CD14-positive monocyte (primary cell): ENCODE measurements at regions not wholly inside any gene's neighbourhood (a gene's known extent, or its start where the extent isn't known, plus 50 kb on each side); places are given as distances from the start of the nearest gene placed in this dataset.

ENCODE experiments used
- DNase-seq, 3 donors: peaks; one replicate each; pipeline ENCODE4 v3.0.0-alpha.2; 2011 to 2022
- H2AFZ ChIP-seq: 2 replicates; pipeline ENCODE4 v1.6.0; 2012; ENCODE audit warnings: mild to moderate bottlenecking, low read depth, low read length, inconsistent platforms; ENCODE audit not compliant: insufficient read depth, poor library complexity, severe bottlenecking
- H3K27ac ChIP-seq, 2 donors: 1 replicate in 1 of 2; 2 replicates in 1 of 2; pipeline ENCODE4 v1.5.1; 2012 to 2013; ENCODE audit warnings: low read length in 2 of 2, control low read depth in 1 of 2, inconsistent platforms in 1 of 2, low read depth in 1 of 2, mild to moderate bottlenecking in 1 of 2
- H3K27me3 ChIP-seq, 2 donors: one replicate each; pipeline versions ENCODE4 v1.6.0 to v1.6.1; 2011 to 2013; ENCODE audit warnings: low read length in 2 of 2; ENCODE audit not compliant: control insufficient read depth in 2 of 2, insufficient read depth in 2 of 2
- H3K36me3 ChIP-seq, 2 donors: replicated peaks in 1 of 2; 1 replicate in 1 of 2; 2 replicates in 1 of 2; pipeline versions ENCODE4 v1.5.1 to v1.6.1; 2012 to 2013; ENCODE audit warnings: low read length in 2 of 2, control low read depth in 1 of 2, inconsistent platforms in 1 of 2, mild to moderate bottlenecking in 1 of 2; ENCODE audit not compliant: insufficient read depth in 2 of 2, control insufficient read depth in 1 of 2
- H3K4me1 ChIP-seq, 2 donors: 1 replicate in 1 of 2; 2 replicates in 1 of 2; pipeline versions ENCODE4 v1.5.1 to v1.6.1; 2012 to 2013; ENCODE audit warnings: low read length in 2 of 2, control low read depth in 1 of 2, inconsistent platforms in 1 of 2, mild to moderate bottlenecking in 1 of 2, moderate library complexity in 1 of 2; ENCODE audit not compliant: insufficient read depth in 2 of 2, control insufficient read depth in 1 of 2
- H3K4me2 ChIP-seq: replicated peaks from 2 replicates; pipeline ENCODE3; 2012; ENCODE audit warnings: low read length, moderate library complexity, mild to moderate bottlenecking; ENCODE audit not compliant: poor library complexity, severe bottlenecking; ENCODE audit errors: extremely low read depth
- H3K4me3 ChIP-seq, 3 experiments: fragments of 200-600 bp in 1 of 3; sonication (generic) in 1 of 3; replicated peaks in 1 of 3; 1 replicate in 2 of 3; 2 replicates in 1 of 3; pipeline ENCODE4 v1.5.1; 2011 to 2013; ENCODE audit warnings: low read length in 3 of 3, mild to moderate bottlenecking in 3 of 3, control low read depth in 2 of 3, low read depth in 2 of 3, inconsistent platforms in 1 of 3, moderate library complexity in 1 of 3
- H3K79me2 ChIP-seq: 2 replicates; pipeline ENCODE4 v1.6.0; 2012; ENCODE audit warnings: mild to moderate bottlenecking, control low read depth, inconsistent platforms, low read length, moderate library complexity; ENCODE audit not compliant: insufficient read depth
- H3K9ac ChIP-seq: 2 replicates; pipeline ENCODE4 v1.6.0; 2017; ENCODE audit warnings: low read length, mild to moderate bottlenecking; ENCODE audit not compliant: insufficient read depth, poor library complexity, severe bottlenecking
- H3K9me3 ChIP-seq, 2 donors: replicated peaks in 1 of 2; 1 replicate in 1 of 2; 2 replicates in 1 of 2; pipeline versions ENCODE4 v1.5.1 to v1.6.1; 2012 to 2013; ENCODE audit warnings: low read length in 2 of 2, control low read depth in 1 of 2; ENCODE audit not compliant: control insufficient read depth in 1 of 2, insufficient read depth in 1 of 2
- H4K20me1 ChIP-seq: 2 replicates; pipeline ENCODE4 v1.6.0; 2012; ENCODE audit warnings: mild to moderate bottlenecking, low read length, control low read depth, moderate library complexity; ENCODE audit not compliant: insufficient read depth
- H3K27ac Mint-ChIP-seq, 7 donors: one replicate each; pipeline ENCODE4 v1.8.0; 2020; ENCODE audit warnings: mild to moderate bottlenecking in 7 of 7, mixed read lengths in 7 of 7, moderate library complexity in 6 of 7, inconsistent platforms in 2 of 7
- H3K27me3 Mint-ChIP-seq, 3 donors: one replicate each; pipeline ENCODE4 v1.8.0; 2021 to 2022; ENCODE audit warnings: low read depth in 3 of 3, mild to moderate bottlenecking in 3 of 3, mixed read lengths in 3 of 3, moderate library complexity in 3 of 3, inconsistent platforms in 1 of 3
- H3K36me3 Mint-ChIP-seq, 2 donors: one replicate each; pipeline ENCODE4 v1.8.0; 2020; ENCODE audit warnings: mixed read lengths in 2 of 2, inconsistent platforms in 1 of 2, mild to moderate bottlenecking in 1 of 2
- H3K4me1 Mint-ChIP-seq: one replicate; pipeline ENCODE4 v1.8.0; 2020; ENCODE audit warnings: mild to moderate bottlenecking, mixed read lengths
- H3K4me3 Mint-ChIP-seq, 2 donors: one replicate each; pipeline ENCODE4 v1.8.0; 2020; ENCODE audit warnings: mild to moderate bottlenecking in 2 of 2, mixed read lengths in 2 of 2, moderate library complexity in 1 of 2
- H3K9me3 Mint-ChIP-seq, 7 donors: one replicate each; pipeline ENCODE4 v1.8.0; 2020 to 2022; ENCODE audit warnings: mixed read lengths in 7 of 7, mild to moderate bottlenecking in 6 of 7, moderate library complexity in 6 of 7, inconsistent platforms in 2 of 7
- WGBS: methylation state at CpG from one replicate; pipeline ENCODE4 v1.1.5; 2013; ENCODE audit warnings: missing lambda C conversion rate; ENCODE audit not compliant: insufficient coverage; 5-methylcytosine and 5-hydroxymethylcytosine counted together
- intact Hi-C, 2 donors: fragments of 100-400 bp; cut with micrococcal nuclease; formaldehyde crosslinking; loops; one replicate each; pipeline versions ENCODE4 v1.15.0 to v1.15.1; 2023
- TF ChIP-seq, protein P1 (sequence below): fragments of 200-600 bp; IDR thresholded peaks from one replicate; pipeline ENCODE4 v1.8.0; 2022; ENCODE audit warnings: antibody characterized with exemption, mild to moderate bottlenecking

DNA sequence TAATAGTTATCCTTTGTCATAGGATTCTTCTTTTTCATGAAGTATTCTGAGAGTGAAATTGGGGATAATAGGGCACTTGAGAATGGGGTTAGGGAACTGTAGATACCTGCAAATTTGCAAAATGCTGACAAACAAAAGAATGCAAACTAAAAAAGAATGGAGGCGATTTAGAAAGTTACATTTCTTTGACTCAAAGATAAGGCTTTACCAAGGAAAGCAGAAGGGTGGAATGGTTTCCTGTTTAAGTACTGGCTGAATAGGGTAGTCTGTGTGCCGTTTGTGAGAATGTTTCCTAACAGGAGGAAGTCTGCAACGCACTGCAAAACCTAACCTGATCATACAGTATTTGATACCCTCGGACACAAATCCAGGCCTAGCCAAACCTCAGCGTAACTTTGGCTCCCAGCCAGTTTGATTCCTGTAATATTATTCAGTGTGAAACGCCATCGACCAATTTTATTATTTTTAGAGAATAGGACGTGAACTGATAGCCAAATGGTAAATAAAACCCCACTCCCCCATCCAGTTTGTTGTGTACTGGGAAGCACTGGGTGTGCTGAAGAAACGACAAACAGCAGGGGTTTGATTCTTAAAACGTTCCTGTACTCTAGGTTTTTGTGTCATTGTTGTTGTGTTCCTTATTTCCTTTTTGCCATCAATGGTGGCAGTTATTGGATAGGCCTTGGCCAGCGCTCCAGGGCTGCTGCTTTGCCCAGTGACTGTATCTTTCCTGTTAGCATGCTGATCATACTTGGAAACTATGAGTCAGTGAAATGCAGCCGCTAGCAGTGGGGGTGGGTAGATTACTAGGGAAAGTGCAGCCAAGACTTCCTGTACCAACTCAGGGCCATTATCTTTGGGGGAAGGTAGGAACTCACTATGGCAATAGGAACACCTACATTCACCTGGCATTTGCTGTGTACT, 148.0 kb upstream of the TBL1XR1 start:
- H3K4me1 ChIP-seq, result peaks cover 24 to 29% of the 10 kb centered on the region in 2 donors
- no peaks in the 10 kb centered on the region for H4K20me1 ChIP-seq
- peak overlapping the region; percentile 23 to 80 for H3K27ac ChIP-seq
- no peaks in the 10 kb centered on the region for H3K36me3 Mint-ChIP-seq
- H3K4me2 ChIP-seq, result peak overlapping the region; percentile 43
- TF ChIP-seq, protein P1, sequence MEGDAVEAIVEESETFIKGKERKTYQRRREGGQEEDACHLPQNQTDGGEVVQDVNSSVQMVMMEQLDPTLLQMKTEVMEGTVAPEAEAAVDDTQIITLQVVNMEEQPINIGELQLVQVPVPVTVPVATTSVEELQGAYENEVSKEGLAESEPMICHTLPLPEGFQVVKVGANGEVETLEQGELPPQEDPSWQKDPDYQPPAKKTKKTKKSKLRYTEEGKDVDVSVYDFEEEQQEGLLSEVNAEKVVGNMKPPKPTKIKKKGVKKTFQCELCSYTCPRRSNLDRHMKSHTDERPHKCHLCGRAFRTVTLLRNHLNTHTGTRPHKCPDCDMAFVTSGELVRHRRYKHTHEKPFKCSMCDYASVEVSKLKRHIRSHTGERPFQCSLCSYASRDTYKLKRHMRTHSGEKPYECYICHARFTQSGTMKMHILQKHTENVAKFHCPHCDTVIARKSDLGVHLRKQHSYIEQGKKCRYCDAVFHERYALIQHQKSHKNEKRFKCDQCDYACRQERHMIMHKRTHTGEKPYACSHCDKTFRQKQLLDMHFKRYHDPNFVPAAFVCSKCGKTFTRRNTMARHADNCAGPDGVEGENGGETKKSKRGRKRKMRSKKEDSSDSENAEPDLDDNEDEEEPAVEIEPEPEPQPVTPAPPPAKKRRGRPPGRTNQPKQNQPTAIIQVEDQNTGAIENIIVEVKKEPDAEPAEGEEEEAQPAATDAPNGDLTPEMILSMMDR, result no peak
- WGBS, result 0% methylated on average over 1 of the region's 12 CpGs
- H3K4me3 Mint-ChIP-seq, result peak overlapping the region in 1 of 2 donors; percentile 58
- intact Hi-C loops, result loop anchor here in 1 of 2 donors (2.0 kb wide), 1 partner anchor 13 kb away; no protein-coding TSS in a partner anchor
- no peaks in the 10 kb centered on the region for H3K9me3 ChIP-seq
- H3K79me2 ChIP-seq, result no peaks in the 10 kb centered on the region
- H3K27ac Mint-ChIP-seq, result peak overlapping the region; percentile 86 to 95 (median 92)
- no peaks in the 10 kb centered on the region for H3K36me3 ChIP-seq
- peak; percentile 79 to 92 (median 86) for DNase-seq
- peaks cover 0 to 2% (median 0%) of the 10 kb centered on the region in 3 donors for H3K27me3 Mint-ChIP-seq
- H3K4me3 ChIP-seq, result peak overlapping the region in 1 of 3 experiments; percentile 25
- no peak overlapping the region for H2AFZ ChIP-seq
- H3K27me3 ChIP-seq, result no peaks in the 10 kb centered on the region
- H3K4me1 Mint-ChIP-seq, result peaks cover 40% of the 10 kb centered on the region
- H3K9me3 Mint-ChIP-seq, result peaks cover 0 to 2% (median 0%) of the 10 kb centered on the region in 7 donors
- H3K9ac ChIP-seq, result no peak overlapping the region

DNA sequence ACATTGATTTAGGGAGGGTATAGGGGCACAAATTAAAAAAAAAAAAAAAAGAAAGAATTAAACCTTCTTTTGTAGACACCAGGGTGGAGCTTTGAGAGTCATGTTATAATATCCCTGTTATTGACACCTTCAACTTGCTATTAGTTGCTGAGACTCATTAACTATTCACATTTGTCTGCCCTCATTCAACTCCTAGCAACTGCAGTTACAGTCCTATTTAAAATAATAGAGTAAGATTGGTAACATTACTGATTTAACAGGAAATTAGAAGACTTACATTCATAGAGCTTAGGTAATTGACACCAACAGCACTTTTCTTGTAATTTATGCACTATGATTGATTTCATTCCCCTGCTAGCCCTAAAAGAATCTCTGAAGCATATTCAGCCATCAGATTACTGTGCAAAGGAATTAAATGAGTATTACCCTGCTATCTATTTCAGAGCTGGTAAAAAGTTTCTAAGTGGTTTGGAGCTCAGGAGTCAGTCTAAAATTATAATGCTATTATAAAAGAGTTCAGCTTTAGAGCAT, 148.8 kb upstream of the TBL1XR1 start:
- TF ChIP-seq, protein P1, result no peak
- peaks cover 0 to 2% (median 0%) of the 10 kb centered on the region in 3 donors for H3K27me3 Mint-ChIP-seq

More for the DNA sequence above, 148.8 kb upstream of the TBL1XR1 start:
- Mint-ChIP-seq H3K36me3 (no peaks in the 10 kb centered on the region), H3K4me1 (peaks cover 40% of the 10 kb centered on the region), H3K9me3 (peaks cover 0 to 2% (median 0%) of the 10 kb centered on the region in 7 donors), H3K27ac (peak overlapping the region; percentile 86 to 95 (median 92)), H3K4me3 (no peak overlapping the region)
- H3K9ac ChIP-seq, result no peak overlapping the region
- no peaks in the 10 kb centered on the region for H3K79me2 ChIP-seq
- H3K36me3 ChIP-seq, result no peaks in the 10 kb centered on the region
- H3K27ac ChIP-seq, result peak overlapping the region in 1 of 2 donors; percentile 80
- no peaks in the 10 kb centered on the region for H3K9me3 ChIP-seq
- no peaks in the 10 kb centered on the region for H3K27me3 ChIP-seq
- H3K4me2 ChIP-seq, result no peak overlapping the region
- DNase-seq, result no peak
- intact Hi-C loops, result loop anchor here in 1 of 2 donors (2.0 kb wide), 1 partner anchor 13 kb away; no protein-coding TSS in a partner anchor
- H3K4me1 ChIP-seq, result peaks cover 24 to 28% of the 10 kb centered on the region in 2 donors
- no peaks in the 10 kb centered on the region for H4K20me1 ChIP-seq
- H3K4me3 ChIP-seq, result peak overlapping the region in 1 of 3 experiments; percentile 25
- H2AFZ ChIP-seq, result no peak overlapping the region
